ENCODE measurements at regions not wholly inside any gene's neighbourhood (a gene's known extent, or its start where the extent isn't known, plus 50 kb on each side); places are given as distances from the start of the nearest gene placed in this dataset.

DNA sequence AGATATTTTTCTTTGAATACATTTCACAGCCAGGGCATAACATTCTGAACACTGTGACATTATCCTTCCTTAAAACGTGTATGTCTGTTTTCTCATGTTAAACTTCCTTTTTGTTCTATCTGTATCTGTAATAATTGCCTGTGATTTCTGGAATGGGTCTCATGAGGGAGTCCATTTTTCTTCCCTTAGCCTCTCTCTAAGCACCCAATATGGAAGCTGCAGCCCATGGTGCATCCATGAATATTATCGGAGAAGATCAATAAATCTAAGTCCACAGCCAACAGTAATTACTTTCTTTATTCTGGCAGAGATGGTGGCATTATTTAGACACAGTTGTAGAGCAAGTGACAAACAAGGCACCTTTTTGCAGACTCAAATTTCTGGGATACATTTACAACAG is 671.1 kb downstream of the TUSC7 start (continued):
- TF ChIP-seq, protein P1, sequence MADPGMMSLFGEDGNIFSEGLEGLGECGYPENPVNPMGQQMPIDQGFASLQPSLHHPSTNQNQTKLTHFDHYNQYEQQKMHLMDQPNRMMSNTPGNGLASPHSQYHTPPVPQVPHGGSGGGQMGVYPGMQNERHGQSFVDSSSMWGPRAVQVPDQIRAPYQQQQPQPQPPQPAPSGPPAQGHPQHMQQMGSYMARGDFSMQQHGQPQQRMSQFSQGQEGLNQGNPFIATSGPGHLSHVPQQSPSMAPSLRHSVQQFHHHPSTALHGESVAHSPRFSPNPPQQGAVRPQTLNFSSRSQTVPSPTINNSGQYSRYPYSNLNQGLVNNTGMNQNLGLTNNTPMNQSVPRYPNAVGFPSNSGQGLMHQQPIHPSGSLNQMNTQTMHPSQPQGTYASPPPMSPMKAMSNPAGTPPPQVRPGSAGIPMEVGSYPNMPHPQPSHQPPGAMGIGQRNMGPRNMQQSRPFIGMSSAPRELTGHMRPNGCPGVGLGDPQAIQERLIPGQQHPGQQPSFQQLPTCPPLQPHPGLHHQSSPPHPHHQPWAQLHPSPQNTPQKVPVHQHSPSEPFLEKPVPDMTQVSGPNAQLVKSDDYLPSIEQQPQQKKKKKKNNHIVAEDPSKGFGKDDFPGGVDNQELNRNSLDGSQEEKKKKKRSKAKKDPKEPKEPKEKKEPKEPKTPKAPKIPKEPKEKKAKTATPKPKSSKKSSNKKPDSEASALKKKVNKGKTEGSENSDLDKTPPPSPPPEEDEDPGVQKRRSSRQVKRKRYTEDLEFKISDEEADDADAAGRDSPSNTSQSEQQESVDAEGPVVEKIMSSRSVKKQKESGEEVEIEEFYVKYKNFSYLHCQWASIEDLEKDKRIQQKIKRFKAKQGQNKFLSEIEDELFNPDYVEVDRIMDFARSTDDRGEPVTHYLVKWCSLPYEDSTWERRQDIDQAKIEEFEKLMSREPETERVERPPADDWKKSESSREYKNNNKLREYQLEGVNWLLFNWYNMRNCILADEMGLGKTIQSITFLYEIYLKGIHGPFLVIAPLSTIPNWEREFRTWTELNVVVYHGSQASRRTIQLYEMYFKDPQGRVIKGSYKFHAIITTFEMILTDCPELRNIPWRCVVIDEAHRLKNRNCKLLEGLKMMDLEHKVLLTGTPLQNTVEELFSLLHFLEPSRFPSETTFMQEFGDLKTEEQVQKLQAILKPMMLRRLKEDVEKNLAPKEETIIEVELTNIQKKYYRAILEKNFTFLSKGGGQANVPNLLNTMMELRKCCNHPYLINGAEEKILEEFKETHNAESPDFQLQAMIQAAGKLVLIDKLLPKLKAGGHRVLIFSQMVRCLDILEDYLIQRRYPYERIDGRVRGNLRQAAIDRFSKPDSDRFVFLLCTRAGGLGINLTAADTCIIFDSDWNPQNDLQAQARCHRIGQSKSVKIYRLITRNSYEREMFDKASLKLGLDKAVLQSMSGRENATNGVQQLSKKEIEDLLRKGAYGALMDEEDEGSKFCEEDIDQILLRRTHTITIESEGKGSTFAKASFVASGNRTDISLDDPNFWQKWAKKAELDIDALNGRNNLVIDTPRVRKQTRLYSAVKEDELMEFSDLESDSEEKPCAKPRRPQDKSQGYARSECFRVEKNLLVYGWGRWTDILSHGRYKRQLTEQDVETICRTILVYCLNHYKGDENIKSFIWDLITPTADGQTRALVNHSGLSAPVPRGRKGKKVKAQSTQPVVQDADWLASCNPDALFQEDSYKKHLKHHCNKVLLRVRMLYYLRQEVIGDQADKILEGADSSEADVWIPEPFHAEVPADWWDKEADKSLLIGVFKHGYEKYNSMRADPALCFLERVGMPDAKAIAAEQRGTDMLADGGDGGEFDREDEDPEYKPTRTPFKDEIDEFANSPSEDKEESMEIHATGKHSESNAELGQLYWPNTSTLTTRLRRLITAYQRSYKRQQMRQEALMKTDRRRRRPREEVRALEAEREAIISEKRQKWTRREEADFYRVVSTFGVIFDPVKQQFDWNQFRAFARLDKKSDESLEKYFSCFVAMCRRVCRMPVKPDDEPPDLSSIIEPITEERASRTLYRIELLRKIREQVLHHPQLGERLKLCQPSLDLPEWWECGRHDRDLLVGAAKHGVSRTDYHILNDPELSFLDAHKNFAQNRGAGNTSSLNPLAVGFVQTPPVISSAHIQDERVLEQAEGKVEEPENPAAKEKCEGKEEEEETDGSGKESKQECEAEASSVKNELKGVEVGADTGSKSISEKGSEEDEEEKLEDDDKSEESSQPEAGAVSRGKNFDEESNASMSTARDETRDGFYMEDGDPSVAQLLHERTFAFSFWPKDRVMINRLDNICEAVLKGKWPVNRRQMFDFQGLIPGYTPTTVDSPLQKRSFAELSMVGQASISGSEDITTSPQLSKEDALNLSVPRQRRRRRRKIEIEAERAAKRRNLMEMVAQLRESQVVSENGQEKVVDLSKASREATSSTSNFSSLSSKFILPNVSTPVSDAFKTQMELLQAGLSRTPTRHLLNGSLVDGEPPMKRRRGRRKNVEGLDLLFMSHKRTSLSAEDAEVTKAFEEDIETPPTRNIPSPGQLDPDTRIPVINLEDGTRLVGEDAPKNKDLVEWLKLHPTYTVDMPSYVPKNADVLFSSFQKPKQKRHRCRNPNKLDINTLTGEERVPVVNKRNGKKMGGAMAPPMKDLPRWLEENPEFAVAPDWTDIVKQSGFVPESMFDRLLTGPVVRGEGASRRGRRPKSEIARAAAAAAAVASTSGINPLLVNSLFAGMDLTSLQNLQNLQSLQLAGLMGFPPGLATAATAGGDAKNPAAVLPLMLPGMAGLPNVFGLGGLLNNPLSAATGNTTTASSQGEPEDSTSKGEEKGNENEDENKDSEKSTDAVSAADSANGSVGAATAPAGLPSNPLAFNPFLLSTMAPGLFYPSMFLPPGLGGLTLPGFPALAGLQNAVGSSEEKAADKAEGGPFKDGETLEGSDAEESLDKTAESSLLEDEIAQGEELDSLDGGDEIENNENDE (IDR thresholded peaks at IDR 0.05; ENCODE audit: low read depth, low read length): no peak
- TF ChIP-seq ETV5 (CRISPR knock-in tag; IDR thresholded peaks at IDR 0.05; ENCODE audit: low read depth) (no peak), NFE2 (IDR thresholded peaks at IDR 0.05; ENCODE audit: low read depth) (no peak), ZNF316 (IDR thresholded peaks at IDR 0.05) (no peak), RNF2 (IDR thresholded peaks at IDR 0.05) (no peak), ELF1 (tag; IDR thresholded peaks at IDR 0.05) (no peak), MTA1 (IDR thresholded peaks at IDR 0.05; ENCODE audit: borderline replicate concordance) (no peak)
- TF ChIP-seq, protein P2, sequence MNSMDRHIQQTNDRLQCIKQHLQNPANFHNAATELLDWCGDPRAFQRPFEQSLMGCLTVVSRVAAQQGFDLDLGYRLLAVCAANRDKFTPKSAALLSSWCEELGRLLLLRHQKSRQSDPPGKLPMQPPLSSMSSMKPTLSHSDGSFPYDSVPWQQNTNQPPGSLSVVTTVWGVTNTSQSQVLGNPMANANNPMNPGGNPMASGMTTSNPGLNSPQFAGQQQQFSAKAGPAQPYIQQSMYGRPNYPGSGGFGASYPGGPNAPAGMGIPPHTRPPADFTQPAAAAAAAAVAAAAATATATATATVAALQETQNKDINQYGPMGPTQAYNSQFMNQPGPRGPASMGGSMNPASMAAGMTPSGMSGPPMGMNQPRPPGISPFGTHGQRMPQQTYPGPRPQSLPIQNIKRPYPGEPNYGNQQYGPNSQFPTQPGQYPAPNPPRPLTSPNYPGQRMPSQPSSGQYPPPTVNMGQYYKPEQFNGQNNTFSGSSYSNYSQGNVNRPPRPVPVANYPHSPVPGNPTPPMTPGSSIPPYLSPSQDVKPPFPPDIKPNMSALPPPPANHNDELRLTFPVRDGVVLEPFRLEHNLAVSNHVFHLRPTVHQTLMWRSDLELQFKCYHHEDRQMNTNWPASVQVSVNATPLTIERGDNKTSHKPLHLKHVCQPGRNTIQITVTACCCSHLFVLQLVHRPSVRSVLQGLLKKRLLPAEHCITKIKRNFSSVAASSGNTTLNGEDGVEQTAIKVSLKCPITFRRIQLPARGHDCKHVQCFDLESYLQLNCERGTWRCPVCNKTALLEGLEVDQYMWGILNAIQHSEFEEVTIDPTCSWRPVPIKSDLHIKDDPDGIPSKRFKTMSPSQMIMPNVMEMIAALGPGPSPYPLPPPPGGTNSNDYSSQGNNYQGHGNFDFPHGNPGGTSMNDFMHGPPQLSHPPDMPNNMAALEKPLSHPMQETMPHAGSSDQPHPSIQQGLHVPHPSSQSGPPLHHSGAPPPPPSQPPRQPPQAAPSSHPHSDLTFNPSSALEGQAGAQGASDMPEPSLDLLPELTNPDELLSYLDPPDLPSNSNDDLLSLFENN (IDR thresholded peaks at IDR 0.05; ENCODE audit: low read depth in 2 of 2, low read length in 2 of 2): no peak

All from K562 (cell line).